ENCODE measurements at regions not wholly inside any gene's neighbourhood (a gene's known extent, or its start where the extent isn't known, plus 50 kb on each side); places are given as distances from the start of the nearest gene placed in this dataset.
A peak's percentile ranks its signal among the peaks of the same experiment; 100 is the strongest.

- peak; percentile 88 for DNase-seq (ENCODE audit: low read depth)
Measured at GRCh38 chr12:59041241-59042121, 121.2 kb upstream of the LRIG3 start.

GRCh38 chr12:59040656-59041055 is 120.4 kb upstream of the LRIG3 start:
- DNase-seq (ENCODE audit: low read depth), result peak; percentile 72

- DNase-seq (ENCODE audit: low read depth), result no peak
Measured at GRCh38 chr12:59040043-59040442, 119.7 kb upstream of the LRIG3 start.

GRCh38 chr12:59039005-59039404 is 118.7 kb upstream of the LRIG3 start:
- DNase-seq (ENCODE audit: low read depth), result no peak

- DNase-seq (ENCODE audit: low read depth), result peak; percentile 43
Measured at GRCh38 chr12:59036973-59037762, 116.9 kb upstream of the LRIG3 start.

DNA sequence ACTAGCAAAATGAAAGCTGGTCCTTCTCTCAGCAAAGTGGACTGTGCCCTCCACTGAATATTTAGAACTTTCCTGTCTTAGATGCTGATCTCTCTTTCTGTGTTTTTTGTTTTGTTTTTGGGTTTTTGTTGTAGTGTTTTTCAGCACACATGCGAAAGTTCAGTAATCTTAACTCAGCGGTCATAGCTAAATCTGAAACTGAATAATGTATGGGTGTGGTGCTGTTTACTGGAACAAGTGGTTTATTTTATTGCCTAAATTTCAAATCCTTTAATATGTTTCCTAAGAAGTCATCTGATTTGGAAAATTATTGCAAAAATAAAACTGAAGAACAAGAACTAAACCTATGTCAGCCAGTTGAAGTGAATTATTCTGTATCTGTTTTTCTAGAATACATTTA is 116.0 kb upstream of the LRIG3 start:
- peak; percentile 40 for DNase-seq (ENCODE audit: low read depth)

- DNase-seq (ENCODE audit: low read depth), result no peak
Measured at GRCh38 chr12:59031313-59031712, 111.0 kb upstream of the LRIG3 start.

GRCh38 chr12:59030415-59030814 is 110.1 kb upstream of the LRIG3 start:
- no peak for DNase-seq (ENCODE audit: low read depth)

- no peak for DNase-seq (ENCODE audit: low read depth)
Measured at GRCh38 chr12:59027199-59027598, 106.9 kb upstream of the LRIG3 start.

- peak; percentile 49 for DNase-seq (ENCODE audit: low read depth)
Measured at GRCh38 chr12:59023861-59024424, 103.6 kb upstream of the LRIG3 start.

DNA sequence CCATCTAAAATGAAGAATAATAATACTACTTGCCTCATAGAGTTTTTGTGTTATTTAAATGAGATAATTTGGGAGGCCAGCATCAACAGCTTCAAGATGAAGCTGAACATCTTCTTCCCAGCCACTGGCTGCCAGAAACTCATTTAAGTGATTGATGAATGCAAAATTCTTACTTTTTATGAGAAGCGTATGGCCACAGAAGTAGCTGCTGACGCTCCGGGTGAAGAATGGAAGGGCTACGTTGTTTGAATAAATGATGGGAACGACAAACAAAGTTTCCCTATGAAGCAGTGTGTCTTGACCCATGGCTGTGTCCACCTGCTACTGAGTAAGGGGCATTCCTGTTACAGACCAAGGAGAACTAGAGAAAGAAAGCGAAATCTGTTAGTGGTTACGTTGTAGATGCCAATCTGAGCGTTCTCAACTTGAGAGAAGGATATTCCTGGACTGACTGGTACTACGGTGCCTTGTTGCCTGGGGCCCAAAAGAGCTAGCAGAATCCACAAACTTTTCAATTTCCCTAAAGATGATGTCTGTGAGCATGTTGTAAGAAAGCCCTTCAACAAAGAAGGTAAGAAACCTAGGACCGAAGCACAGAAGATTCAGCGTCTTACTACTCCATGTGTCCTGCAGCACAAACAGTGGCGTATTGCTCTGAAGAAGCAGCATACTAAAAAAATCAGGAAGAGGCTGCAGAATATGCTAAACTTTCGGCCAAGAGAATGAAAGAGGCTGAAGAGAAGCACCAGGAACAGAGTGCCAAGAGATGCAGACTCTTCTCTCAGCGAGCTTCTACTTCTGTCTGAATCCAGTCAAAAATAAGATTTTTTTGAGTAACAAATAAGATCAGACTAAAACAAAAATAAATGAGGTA is 100.0 kb upstream of the LRIG3 start:
- DNase-seq (ENCODE audit: low read depth), result no peak

GRCh38 chr12:59014885-59015284 is 94.6 kb upstream of the LRIG3 start:
- DNase-seq (ENCODE audit: low read depth), result no peak

DNA sequence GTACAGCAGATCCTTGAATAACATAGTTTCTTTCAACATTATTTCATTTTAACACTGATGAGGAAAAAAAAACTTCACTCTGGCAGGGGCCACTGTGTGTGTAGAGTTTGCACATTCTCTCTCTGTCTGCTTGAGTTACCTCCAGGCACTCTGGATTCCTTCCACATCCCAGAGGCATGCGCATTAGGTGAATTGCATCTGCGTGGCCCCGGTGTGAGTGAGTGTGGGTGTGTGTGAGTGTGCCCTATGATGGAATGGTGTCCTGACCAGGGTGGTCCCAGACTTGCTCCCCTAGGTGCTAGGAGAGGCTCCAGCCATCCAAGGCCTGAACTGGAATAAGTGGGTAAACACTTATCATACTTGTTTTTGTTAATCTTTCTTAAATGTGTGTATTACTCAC is 90.6 kb upstream of the LRIG3 start:
- DNase-seq (ENCODE audit: low read depth), result no peak

GRCh38 chr12:59010118-59010517 is 89.8 kb upstream of the LRIG3 start:
- no peak for DNase-seq (ENCODE audit: low read depth)

GRCh38 chr12:59007620-59008019 is 87.3 kb upstream of the LRIG3 start:
- DNase-seq (ENCODE audit: low read depth), result no peak

DNA sequence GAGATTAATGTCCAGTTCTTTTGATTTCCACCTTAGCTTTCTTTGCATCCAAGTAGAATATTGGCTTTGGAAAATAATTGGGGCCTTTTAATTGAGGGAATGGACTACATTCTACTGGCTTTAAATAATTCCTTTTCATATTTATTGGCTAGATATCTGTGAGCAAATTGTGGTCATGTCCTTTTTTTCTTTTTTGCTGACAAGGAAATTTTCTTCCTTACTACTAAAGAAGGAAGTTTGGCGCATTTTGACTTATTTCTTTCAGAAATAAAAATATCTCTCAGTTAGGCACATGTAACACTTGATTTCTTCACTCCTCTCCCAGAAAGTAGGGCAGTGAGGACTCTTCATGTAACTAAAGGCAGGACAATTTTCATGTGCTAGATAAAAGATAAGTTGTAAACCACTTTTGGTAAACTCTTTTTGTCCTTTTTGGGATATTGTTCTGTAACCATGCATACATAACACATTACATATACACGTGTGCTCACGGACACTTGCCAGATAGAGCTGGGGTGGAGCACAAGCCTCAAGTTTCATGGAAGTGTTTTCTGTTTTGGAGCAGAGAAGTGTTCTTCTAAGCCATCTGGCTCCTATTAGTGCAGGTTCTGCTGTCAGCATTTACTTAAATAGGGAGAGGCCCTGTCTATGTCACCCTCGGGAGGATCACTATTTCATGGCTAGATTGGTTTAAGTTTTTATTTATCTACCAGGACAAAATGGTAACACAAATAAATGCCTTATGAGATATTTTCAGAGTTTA is 85.1 kb upstream of the LRIG3 start:
- peak; percentile 93 for DNase-seq (ENCODE audit: low read depth)

DNA sequence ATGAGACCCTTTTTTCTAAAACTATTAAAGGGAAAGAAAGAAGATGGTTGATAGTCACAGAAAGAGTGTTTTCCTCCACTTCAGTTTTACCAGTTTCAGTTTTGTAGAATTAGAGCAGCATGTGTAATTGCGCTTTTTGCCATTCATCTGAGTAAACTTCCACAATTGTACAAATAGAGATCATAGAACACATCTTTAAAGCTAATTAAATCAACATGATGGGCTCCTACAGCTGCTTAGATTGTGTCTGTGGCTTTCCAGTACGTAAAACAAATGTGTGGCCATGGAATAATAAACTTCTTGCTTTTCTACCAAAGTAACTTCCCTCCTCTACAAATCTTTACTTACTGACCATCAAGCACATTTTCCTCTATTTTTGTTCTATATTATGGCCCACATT is 84.2 kb upstream of the LRIG3 start:
- peak; percentile 50 for DNase-seq (ENCODE audit: low read depth)

GRCh38 chr12:58995666-58996363 is 75.5 kb upstream of the LRIG3 start:
- DNase-seq (ENCODE audit: low read depth), result no peak

DNA sequence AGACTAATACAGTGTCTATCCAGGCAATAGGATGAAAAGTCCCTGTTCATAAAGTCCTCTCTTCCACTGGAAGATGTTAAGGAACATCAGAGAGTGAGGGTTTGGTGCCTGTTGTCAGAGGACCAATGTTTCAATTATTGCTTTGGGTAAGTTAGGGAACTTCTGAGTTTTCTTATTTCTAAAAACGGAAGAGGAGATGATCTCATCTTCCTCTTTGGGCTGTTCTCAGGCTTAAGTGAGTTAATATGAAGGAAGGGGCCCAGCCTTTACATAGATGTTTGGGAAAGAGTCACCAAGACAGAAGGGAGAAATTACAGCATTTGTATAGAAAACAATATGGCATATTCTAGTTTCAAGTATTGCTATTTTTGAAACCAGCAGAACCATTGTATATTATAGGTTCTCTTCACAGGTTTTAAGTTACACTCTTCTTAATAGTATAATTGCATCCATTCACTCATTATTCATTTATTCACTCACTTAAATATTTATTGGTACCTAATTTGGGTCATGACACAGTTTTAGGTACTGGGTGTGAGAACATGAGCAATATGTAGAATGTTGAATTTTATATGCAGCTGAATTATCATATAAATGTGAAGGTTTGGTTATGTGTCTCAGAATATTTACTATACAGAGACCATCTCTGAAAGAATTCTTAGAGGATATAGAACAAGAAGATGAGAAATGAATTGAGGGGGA is 68.5 kb upstream of the LRIG3 start:
- no peak for DNase-seq (ENCODE audit: low read depth)

- DNase-seq (ENCODE audit: low read depth), result no peak
Measured at GRCh38 chr12:58981961-58982360, 61.7 kb upstream of the LRIG3 start.

Data from fibroblast of gingiva (primary cell).